ENCODE measurements at regions not wholly inside any gene's neighbourhood (a gene's known extent, or its start where the extent isn't known, plus 50 kb on each side); places are given as distances from the start of the nearest gene placed in this dataset.

DNA sequence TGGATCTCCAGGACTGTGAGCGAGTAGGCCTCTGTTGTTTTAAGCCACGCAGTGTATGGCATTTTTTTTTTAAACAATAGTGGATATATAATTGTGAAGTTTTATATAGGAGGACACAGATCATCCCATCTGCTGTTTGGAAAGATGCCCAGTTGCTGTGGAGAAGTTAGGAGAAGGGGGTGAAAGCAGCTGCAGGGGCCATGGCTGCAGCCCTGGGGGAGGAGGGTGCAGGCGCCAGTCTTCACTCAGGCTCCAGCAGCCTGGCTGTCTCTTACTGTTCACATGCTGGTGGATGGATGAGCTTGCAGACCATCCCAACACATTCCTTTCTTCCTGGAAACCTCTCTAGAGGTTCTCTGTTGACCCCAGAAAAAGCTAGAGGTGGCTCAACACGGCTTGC, 242.3 kb downstream of the TEX29 start:
- FAIRE-seq (no peak), DNase-seq (ENCODE audit: low read depth) (no peak)
- Mint-ChIP-seq H3K36me3 (ENCODE audit: low read depth, unreplicated experiment) (peaks cover 2% of the 10 kb centered on the region), H3K27ac (ENCODE audit: unreplicated experiment) (no peak overlapping the region), H3K9me3 (ENCODE audit: unreplicated experiment) (peaks cover 4% of the 10 kb centered on the region), H3K4me3 (ENCODE audit: unreplicated experiment) (no peak overlapping the region), H3K4me1 (ENCODE audit: low read depth, unreplicated experiment) (peaks cover 9% of the 10 kb centered on the region), H3K27me3 (ENCODE audit: low read depth, unreplicated experiment) (peaks cover 43% of the 10 kb centered on the region)
- Histone ChIP-seq H3K9ac (ENCODE audit: low read length) (no peak overlapping the region), H2AFZ (ENCODE audit: low read depth, low read length) (no peak overlapping the region), H3K79me2 (ENCODE audit: insufficient read depth, low read length) (no peaks in the 10 kb centered on the region), H4K20me1 (ENCODE audit: insufficient read depth, low read length) (no peaks in the 10 kb centered on the region), H3K9me3 (ENCODE audit: insufficient read depth, low read depth, low read length) (peaks cover 7% of the 10 kb centered on the region), H3K4me3 (ENCODE audit: insufficient read depth, low read depth, low read length) (no peak overlapping the region), H3K4me1 (ENCODE audit: insufficient read depth, low read length) (no peaks in the 10 kb centered on the region), H3K36me3 (ENCODE audit: insufficient read depth, low read length) (no peaks in the 10 kb centered on the region), H3K27me3 (ENCODE audit: insufficient read depth, low read length) (no peaks in the 10 kb centered on the region), H3K4me2 (ENCODE audit: low read length) (no peak overlapping the region), H3K27ac (ENCODE audit: low read depth, low read length) (no peak overlapping the region)
- TF ChIP-seq EZH2 (IDR thresholded peaks at IDR 0.05; ENCODE audit: insufficient read depth, low read length) (no peak), CTCF (IDR thresholded peaks at IDR 0.05; ENCODE audit: insufficient read depth, low read depth, low read length) (no peak)

- peaks cover 12% of the 10 kb centered on the region for H3K9me3 ChIP-seq (ENCODE audit: insufficient read depth, low read depth, low read length)
- FAIRE-seq (no peak), DNase-seq (ENCODE audit: low read depth) (no peak)
- H3K4me3 ChIP-seq (ENCODE audit: insufficient read depth, low read depth, low read length), result no peak overlapping the region
- no peaks in the 10 kb centered on the region for H3K4me1 ChIP-seq (ENCODE audit: insufficient read depth, low read length)
- no peak overlapping the region for H3K4me3 Mint-ChIP-seq (ENCODE audit: unreplicated experiment)
- no peak overlapping the region for H3K27ac Mint-ChIP-seq (ENCODE audit: unreplicated experiment)
- no peaks in the 10 kb centered on the region for H3K36me3 ChIP-seq (ENCODE audit: insufficient read depth, low read length)
- H2AFZ ChIP-seq (ENCODE audit: low read depth, low read length), result no peak overlapping the region
- H4K20me1 ChIP-seq (ENCODE audit: insufficient read depth, low read length), result no peaks in the 10 kb centered on the region
- H3K79me2 ChIP-seq (ENCODE audit: insufficient read depth, low read length), result no peaks in the 10 kb centered on the region
- H3K36me3 Mint-ChIP-seq (ENCODE audit: low read depth, unreplicated experiment), result no peaks in the 10 kb centered on the region
- peaks cover 9% of the 10 kb centered on the region for H3K4me1 Mint-ChIP-seq (ENCODE audit: low read depth, unreplicated experiment)
- H3K9ac ChIP-seq (ENCODE audit: low read length), result no peak overlapping the region
- H3K4me2 ChIP-seq (ENCODE audit: low read length), result no peak overlapping the region
- H3K27me3 Mint-ChIP-seq (ENCODE audit: low read depth, unreplicated experiment), result peaks cover 43% of the 10 kb centered on the region
- peaks cover 18% of the 10 kb centered on the region for H3K9me3 Mint-ChIP-seq (ENCODE audit: unreplicated experiment)
- no peak overlapping the region for H3K27ac ChIP-seq (ENCODE audit: low read depth, low read length)
- TF ChIP-seq CTCF (IDR thresholded peaks at IDR 0.05; ENCODE audit: insufficient read depth, low read depth, low read length), result no peak
- TF ChIP-seq EZH2 (IDR thresholded peaks at IDR 0.05; ENCODE audit: insufficient read depth, low read length), result no peak
- no peaks in the 10 kb centered on the region for H3K27me3 ChIP-seq (ENCODE audit: insufficient read depth, low read length)
Observed at GRCh38 chr13:111564606-111565005, 244.2 kb downstream of the TEX29 start.

DNA sequence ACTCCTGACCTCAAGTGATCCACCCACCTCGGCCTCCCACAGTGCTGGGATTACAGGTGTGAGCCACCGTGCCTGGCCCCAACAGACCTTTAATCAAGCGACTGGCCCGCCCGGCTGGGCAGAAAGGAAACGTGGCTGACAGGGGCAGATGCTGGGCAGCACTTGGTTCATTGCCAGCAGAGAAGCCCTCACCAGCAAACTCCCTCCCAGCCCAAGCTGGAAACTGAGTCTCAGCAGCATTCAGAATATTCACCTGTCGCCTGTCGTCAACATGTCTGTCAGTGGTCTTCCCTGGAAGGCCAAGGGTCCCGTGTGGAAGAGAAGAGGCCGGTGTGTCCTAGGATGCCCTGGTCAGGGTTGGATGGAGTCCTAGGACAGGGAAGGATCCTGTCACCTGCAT, 245.0 kb downstream of the TEX29 start:
- TF ChIP-seq EZH2 (IDR thresholded peaks at IDR 0.05; ENCODE audit: insufficient read depth, low read length) (no peak), CTCF (IDR thresholded peaks at IDR 0.05; ENCODE audit: insufficient read depth, low read depth, low read length) (no peak)
- H3K27ac Mint-ChIP-seq (ENCODE audit: unreplicated experiment), result no peak overlapping the region
- Histone ChIP-seq H3K36me3 (ENCODE audit: insufficient read depth, low read length) (no peaks in the 10 kb centered on the region), H3K4me3 (ENCODE audit: insufficient read depth, low read depth, low read length) (no peak overlapping the region), H3K9ac (ENCODE audit: low read length) (no peak overlapping the region), H3K4me2 (ENCODE audit: low read length) (no peak overlapping the region), H3K27me3 (ENCODE audit: insufficient read depth, low read length) (no peaks in the 10 kb centered on the region), H4K20me1 (ENCODE audit: insufficient read depth, low read length) (no peaks in the 10 kb centered on the region), H3K9me3 (ENCODE audit: insufficient read depth, low read depth, low read length) (peaks cover 12% of the 10 kb centered on the region), H2AFZ (ENCODE audit: low read depth, low read length) (no peak overlapping the region), H3K79me2 (ENCODE audit: insufficient read depth, low read length) (no peaks in the 10 kb centered on the region), H3K4me1 (ENCODE audit: insufficient read depth, low read length) (no peaks in the 10 kb centered on the region), H3K27ac (ENCODE audit: low read depth, low read length) (no peak overlapping the region)
- H3K27me3 Mint-ChIP-seq (ENCODE audit: low read depth, unreplicated experiment), result peaks cover 48% of the 10 kb centered on the region
- DNase-seq (ENCODE audit: low read depth) (no peak), FAIRE-seq (no peak)
- no peaks in the 10 kb centered on the region for H3K36me3 Mint-ChIP-seq (ENCODE audit: low read depth, unreplicated experiment)
- H3K4me1 Mint-ChIP-seq (ENCODE audit: low read depth, unreplicated experiment), result peaks cover 9% of the 10 kb centered on the region
- H3K4me3 Mint-ChIP-seq (ENCODE audit: unreplicated experiment), result no peak overlapping the region
- peaks cover 18% of the 10 kb centered on the region for H3K9me3 Mint-ChIP-seq (ENCODE audit: unreplicated experiment)
